ENCODE measurements at regions not wholly inside any gene's neighbourhood (a gene's known extent, or its start where the extent isn't known, plus 50 kb on each side); places are given as distances from the start of the nearest gene placed in this dataset.

DNA sequence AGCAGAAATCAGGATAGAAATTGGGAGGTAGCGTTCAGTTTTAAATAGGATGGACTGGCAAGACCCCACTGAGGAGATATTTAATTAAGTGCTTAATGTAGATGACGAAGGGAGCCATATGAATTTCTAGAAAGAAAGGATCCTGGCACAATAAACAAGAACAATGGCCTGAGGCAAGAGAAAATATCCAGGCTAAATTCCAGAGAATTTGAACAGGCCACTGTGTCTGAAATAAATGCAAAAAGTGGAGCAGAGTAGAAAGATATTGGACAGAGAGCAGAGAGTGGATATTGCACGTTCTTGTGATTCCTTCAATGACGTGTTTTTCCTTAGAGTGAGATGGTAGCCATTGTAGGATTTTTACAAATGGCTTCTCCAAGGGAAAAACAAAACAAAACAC, 1504.8 kb downstream of the C4orf33 start:
- TF ChIP-seq, protein P1, sequence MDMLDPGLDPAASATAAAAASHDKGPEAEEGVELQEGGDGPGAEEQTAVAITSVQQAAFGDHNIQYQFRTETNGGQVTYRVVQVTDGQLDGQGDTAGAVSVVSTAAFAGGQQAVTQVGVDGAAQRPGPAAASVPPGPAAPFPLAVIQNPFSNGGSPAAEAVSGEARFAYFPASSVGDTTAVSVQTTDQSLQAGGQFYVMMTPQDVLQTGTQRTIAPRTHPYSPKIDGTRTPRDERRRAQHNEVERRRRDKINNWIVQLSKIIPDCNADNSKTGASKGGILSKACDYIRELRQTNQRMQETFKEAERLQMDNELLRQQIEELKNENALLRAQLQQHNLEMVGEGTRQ (IDR thresholded peaks at IDR 0.05), result no peak
- TF ChIP-seq, protein P2, sequence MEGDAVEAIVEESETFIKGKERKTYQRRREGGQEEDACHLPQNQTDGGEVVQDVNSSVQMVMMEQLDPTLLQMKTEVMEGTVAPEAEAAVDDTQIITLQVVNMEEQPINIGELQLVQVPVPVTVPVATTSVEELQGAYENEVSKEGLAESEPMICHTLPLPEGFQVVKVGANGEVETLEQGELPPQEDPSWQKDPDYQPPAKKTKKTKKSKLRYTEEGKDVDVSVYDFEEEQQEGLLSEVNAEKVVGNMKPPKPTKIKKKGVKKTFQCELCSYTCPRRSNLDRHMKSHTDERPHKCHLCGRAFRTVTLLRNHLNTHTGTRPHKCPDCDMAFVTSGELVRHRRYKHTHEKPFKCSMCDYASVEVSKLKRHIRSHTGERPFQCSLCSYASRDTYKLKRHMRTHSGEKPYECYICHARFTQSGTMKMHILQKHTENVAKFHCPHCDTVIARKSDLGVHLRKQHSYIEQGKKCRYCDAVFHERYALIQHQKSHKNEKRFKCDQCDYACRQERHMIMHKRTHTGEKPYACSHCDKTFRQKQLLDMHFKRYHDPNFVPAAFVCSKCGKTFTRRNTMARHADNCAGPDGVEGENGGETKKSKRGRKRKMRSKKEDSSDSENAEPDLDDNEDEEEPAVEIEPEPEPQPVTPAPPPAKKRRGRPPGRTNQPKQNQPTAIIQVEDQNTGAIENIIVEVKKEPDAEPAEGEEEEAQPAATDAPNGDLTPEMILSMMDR (IDR thresholded peaks at IDR 0.05), result no peak
- TF ChIP-seq ZFP36 (IDR thresholded peaks at IDR 0.05; ENCODE audit: borderline replicate concordance, partially characterized antibody) (no peak), HOXB13 (CRISPR knock-in tag; IDR thresholded peaks at IDR 0.05; ENCODE audit: low read depth) (no peak), POLR2A (IDR thresholded peaks at IDR 0.05; ENCODE audit: low read length) (no peak), EHMT2 (IDR thresholded peaks at IDR 0.05; ENCODE audit: low read depth) (no peak), BHLHE40 (IDR thresholded peaks at IDR 0.05; ENCODE audit: low read depth, low read length) (no peak), TP53 (CRISPR knock-in tag; IDR thresholded peaks at IDR 0.05) (no peak), SREBF2 (IDR thresholded peaks at IDR 0.05) (no peak), NR3C1 (IDR thresholded peaks at IDR 0.05) (no peak), RCOR1 (IDR thresholded peaks at IDR 0.05; ENCODE audit: low read depth, low read length) (no peak)
- TF ChIP-seq, protein P3, sequence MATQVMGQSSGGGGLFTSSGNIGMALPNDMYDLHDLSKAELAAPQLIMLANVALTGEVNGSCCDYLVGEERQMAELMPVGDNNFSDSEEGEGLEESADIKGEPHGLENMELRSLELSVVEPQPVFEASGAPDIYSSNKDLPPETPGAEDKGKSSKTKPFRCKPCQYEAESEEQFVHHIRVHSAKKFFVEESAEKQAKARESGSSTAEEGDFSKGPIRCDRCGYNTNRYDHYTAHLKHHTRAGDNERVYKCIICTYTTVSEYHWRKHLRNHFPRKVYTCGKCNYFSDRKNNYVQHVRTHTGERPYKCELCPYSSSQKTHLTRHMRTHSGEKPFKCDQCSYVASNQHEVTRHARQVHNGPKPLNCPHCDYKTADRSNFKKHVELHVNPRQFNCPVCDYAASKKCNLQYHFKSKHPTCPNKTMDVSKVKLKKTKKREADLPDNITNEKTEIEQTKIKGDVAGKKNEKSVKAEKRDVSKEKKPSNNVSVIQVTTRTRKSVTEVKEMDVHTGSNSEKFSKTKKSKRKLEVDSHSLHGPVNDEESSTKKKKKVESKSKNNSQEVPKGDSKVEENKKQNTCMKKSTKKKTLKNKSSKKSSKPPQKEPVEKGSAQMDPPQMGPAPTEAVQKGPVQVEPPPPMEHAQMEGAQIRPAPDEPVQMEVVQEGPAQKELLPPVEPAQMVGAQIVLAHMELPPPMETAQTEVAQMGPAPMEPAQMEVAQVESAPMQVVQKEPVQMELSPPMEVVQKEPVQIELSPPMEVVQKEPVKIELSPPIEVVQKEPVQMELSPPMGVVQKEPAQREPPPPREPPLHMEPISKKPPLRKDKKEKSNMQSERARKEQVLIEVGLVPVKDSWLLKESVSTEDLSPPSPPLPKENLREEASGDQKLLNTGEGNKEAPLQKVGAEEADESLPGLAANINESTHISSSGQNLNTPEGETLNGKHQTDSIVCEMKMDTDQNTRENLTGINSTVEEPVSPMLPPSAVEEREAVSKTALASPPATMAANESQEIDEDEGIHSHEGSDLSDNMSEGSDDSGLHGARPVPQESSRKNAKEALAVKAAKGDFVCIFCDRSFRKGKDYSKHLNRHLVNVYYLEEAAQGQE (IDR thresholded peaks at IDR 0.05), result no peak

Data from A549 (cell line).